ENCODE measurements at regions not wholly inside any gene's neighbourhood (a gene's known extent, or its start where the extent isn't known, plus 50 kb on each side); places are given as distances from the start of the nearest gene placed in this dataset.

DNA sequence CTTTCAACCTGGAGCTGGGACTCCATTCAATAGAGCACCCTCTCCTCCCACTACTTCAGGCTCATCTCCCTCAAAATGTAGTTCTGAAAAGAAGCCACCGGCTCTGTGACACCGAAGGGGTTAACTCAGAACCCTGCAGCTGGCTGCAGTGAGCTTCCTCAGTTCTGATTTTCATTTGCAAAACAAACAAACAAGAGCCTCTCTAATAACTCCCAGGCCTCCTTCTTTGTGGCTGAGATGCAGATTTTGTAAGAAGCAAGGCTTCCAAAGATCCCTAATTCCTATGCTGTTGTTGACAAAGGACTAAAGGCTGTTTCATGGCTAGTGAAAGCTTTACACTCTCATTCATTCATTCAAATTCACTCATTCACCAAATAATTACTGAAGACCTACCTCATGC lies 333.4 kb upstream of the TBX3 start:
- H3K9ac ChIP-seq (replicated peaks; ENCODE audit: extremely low read depth, insufficient read depth, low read length) = no peak overlapping the region
- DNase-seq (ENCODE audit: low read depth, low spot score) = no peak
- POLR2A ChIA-PET = no interaction called here
- no peaks in the 10 kb centered on the region for H3K79me2 ChIP-seq (ENCODE audit: control insufficient read depth, insufficient read depth, low read length)
- no TSS peak for BruUV-seq (replicated peaks)
- no peaks in the 10 kb centered on the region for H4K20me1 ChIP-seq (replicated peaks; ENCODE audit: control insufficient read depth, extremely low read depth, insufficient read depth, low read length)
- dilution Hi-C loops (cut with MboI; ENCODE audit: extremely low pct_ligation_motif_present, low sequenced_read_pairs) (no loop called here), intact Hi-C loops (cut with micrococcal nuclease) (no loop called here)
- H3K27ac ChIP-seq (ENCODE audit: insufficient read depth, low read depth, low read length) = no peak overlapping the region
- H3K27me3 ChIP-seq (ENCODE audit: control insufficient read depth in 2 of 2, insufficient read depth in 2 of 2, low read length in 2 of 2) = no peaks in the 10 kb centered on the region
- H3K9me3 ChIP-seq (replicated peaks; ENCODE audit: control insufficient read depth, insufficient read depth, low read length) = peaks cover 5% of the 10 kb centered on the region
- FAIRE-seq = no peak
- CTCF ChIA-PET = no interaction called here
- no peaks in the 10 kb centered on the region for H3K4me1 ChIP-seq (ENCODE audit: control insufficient read depth, extremely low read depth, insufficient read depth, low read length)
- TF ChIP-seq POLR2A (IDR thresholded peaks at IDR 0.05; ENCODE audit: low read depth, low read length) = no peak
- TF ChIP-seq FOS (IDR thresholded peaks at IDR 0.05; ENCODE audit: borderline replicate concordance, insufficient read depth, low read length) = no peak
- no peak for TF ChIP-seq GATA2 (IDR thresholded peaks at IDR 0.05; ENCODE audit: insufficient read depth, insufficient read length, low read depth, low read length)
- TF ChIP-seq MYC (IDR thresholded peaks at IDR 0.05; ENCODE audit: low read depth, low read length) = no peak
- TF ChIP-seq, protein P1, sequence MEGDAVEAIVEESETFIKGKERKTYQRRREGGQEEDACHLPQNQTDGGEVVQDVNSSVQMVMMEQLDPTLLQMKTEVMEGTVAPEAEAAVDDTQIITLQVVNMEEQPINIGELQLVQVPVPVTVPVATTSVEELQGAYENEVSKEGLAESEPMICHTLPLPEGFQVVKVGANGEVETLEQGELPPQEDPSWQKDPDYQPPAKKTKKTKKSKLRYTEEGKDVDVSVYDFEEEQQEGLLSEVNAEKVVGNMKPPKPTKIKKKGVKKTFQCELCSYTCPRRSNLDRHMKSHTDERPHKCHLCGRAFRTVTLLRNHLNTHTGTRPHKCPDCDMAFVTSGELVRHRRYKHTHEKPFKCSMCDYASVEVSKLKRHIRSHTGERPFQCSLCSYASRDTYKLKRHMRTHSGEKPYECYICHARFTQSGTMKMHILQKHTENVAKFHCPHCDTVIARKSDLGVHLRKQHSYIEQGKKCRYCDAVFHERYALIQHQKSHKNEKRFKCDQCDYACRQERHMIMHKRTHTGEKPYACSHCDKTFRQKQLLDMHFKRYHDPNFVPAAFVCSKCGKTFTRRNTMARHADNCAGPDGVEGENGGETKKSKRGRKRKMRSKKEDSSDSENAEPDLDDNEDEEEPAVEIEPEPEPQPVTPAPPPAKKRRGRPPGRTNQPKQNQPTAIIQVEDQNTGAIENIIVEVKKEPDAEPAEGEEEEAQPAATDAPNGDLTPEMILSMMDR (IDR thresholded peaks at IDR 0.05; ENCODE audit: extremely low read depth in 1 of 2, insufficient read depth in 1 of 2, low read depth in 1 of 2, low read length in 2 of 2) = no peak
- no peak for TF ChIP-seq EZH2 (IDR thresholded peaks at IDR 0.05; ENCODE audit: borderline replicate concordance, low read depth, low read length, severe bottlenecking)
- TF ChIP-seq JUN (IDR thresholded peaks at IDR 0.05; ENCODE audit: borderline replicate concordance, insufficient read depth, insufficient read length, low read depth) = no peak
- TF ChIP-seq POLR2AphosphoS5 (IDR thresholded peaks at IDR 0.05; ENCODE audit: insufficient read depth, low read depth, low read length) = no peak
- TF ChIP-seq, protein P2, sequence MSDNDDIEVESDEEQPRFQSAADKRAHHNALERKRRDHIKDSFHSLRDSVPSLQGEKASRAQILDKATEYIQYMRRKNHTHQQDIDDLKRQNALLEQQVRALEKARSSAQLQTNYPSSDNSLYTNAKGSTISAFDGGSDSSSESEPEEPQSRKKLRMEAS (IDR thresholded peaks at IDR 0.05; ENCODE audit: insufficient read depth, insufficient read length) = no peak
- no peak overlapping the region for H3K4me2 ChIP-seq (ENCODE audit: insufficient read depth, low read length)
- no peaks in the 10 kb centered on the region for H3K36me3 ChIP-seq (ENCODE audit: control insufficient read depth in 2 of 2, extremely low read depth in 1 of 2, insufficient read depth in 2 of 2, low read length in 2 of 2)
- H3K9me1 ChIP-seq (replicated peaks; ENCODE audit: control insufficient read depth, extremely low read depth, insufficient read depth, low read length) = no peaks in the 10 kb centered on the region
- no peak overlapping the region for H3K4me3 ChIP-seq (replicated peaks in 1 of 3; ENCODE audit: insufficient read depth in 1 of 3, low read depth in 1 of 3, low read length in 3 of 3)
- H2AFZ ChIP-seq (ENCODE audit: low read depth, low read length) = no peak overlapping the region

Data from endothelial cell of umbilical vein (primary cell).